ENCODE measurements at regions not wholly inside any gene's neighbourhood (a gene's known extent, or its start where the extent isn't known, plus 50 kb on each side); places are given as distances from the start of the nearest gene placed in this dataset.
"Not testable (repeated sequence)": the region's sequence is repeated elsewhere in the genome, so short reads cannot be mapped to it uniquely, and the experiment has no call there.

DNA sequence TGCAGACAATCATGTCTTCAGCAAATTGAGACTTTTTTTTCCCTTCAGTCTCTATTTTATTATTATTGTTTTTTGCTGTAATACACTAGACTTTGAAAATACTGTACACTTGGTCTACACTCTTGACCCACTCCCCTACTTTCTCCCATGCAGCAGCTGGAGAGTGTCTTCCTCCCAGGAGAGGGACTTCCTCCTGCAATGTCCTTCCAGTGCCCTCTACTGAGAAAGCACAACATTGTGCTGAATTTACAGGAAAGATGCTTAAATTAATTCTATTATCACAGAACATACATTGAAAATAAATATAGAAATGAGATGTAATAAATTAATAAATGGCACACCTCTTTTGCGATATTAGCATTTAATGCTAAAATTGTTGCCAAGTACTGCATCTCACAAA is 411.3 kb downstream of the CCSER2 start:
- no peak for DNase-seq (ENCODE audit: low spot score)
- TF ChIP-seq, protein P1, sequence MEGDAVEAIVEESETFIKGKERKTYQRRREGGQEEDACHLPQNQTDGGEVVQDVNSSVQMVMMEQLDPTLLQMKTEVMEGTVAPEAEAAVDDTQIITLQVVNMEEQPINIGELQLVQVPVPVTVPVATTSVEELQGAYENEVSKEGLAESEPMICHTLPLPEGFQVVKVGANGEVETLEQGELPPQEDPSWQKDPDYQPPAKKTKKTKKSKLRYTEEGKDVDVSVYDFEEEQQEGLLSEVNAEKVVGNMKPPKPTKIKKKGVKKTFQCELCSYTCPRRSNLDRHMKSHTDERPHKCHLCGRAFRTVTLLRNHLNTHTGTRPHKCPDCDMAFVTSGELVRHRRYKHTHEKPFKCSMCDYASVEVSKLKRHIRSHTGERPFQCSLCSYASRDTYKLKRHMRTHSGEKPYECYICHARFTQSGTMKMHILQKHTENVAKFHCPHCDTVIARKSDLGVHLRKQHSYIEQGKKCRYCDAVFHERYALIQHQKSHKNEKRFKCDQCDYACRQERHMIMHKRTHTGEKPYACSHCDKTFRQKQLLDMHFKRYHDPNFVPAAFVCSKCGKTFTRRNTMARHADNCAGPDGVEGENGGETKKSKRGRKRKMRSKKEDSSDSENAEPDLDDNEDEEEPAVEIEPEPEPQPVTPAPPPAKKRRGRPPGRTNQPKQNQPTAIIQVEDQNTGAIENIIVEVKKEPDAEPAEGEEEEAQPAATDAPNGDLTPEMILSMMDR (IDR thresholded peaks at IDR 0.05; ENCODE audit: borderline replicate concordance, control extremely low read depth, extremely low read depth, insufficient read depth, missing control alignments), result no peak
- in situ Hi-C loops (cut with MboI; ENCODE audit: low sequenced_read_pairs, unreplicated experiment), result no loop called here

DNA sequence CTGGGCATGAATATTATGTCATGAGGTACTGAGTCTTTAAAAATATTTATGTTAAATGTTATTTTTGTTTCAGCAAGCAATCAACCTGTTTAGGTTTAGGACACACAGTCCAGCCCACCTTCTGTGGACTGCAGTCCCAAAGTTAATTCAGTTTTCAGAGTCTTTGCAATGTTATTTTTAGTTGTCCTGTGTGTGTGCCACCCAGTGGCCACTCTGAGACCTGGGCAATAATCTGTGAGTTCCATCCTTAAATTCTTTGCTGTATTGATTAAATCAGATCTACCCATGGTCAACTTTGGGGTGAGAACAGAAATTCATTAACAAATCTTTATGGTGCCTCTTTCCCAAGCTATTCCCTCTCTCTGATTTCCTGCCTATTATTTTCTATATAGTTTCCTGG is 415.1 kb downstream of the CCSER2 start:
- in situ Hi-C loops (cut with MboI; ENCODE audit: low sequenced_read_pairs, unreplicated experiment), result no loop called here
- no peak for DNase-seq (ENCODE audit: low spot score)
- TF ChIP-seq, protein P1 (IDR thresholded peaks at IDR 0.05; ENCODE audit: borderline replicate concordance, control extremely low read depth, extremely low read depth, insufficient read depth, missing control alignments), result no peak

DNA sequence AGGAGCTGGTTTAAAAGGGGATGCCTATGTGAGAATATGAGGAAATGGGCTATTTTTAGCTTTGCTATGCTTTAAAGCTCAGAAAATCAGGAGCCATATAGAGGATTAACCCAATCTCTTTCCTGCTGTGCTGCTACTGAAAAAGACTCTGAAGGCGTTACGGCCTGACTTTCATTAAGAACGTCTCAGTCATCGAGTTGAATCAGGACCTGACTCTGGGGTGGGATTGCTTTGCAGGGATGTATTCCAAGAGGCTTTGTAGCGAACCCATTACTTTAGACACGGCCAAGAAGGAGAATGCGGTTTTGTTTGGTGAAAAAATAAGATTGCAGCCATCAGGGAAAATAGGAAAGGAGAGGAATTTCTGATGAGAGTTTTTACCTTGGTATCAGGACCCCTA is 426.9 kb downstream of the CCSER2 start:
- TF ChIP-seq, protein P1 (IDR thresholded peaks at IDR 0.05; ENCODE audit: borderline replicate concordance, control extremely low read depth, extremely low read depth, insufficient read depth, missing control alignments), result no peak
- in situ Hi-C loops (cut with MboI; ENCODE audit: low sequenced_read_pairs, unreplicated experiment), result no loop called here
- no peak for DNase-seq (ENCODE audit: low spot score)

DNA sequence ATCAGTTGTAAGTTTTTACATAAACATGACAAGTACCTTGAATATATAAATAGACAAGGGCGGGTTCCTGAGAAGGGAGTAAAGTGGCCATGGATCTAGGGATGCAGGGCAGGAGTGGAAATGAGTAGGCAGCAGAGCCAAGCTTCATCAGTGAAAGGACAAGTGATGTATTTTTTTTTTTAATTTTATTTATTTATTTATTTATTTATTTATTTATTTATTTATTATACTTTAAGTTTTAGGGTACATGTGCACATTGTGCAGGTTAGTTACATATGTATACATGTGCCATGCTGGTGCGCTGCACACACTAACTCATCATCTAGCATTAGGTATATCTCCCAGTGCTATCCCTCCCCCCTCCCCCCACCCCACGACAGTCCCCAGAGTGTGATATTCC is 428.3 kb downstream of the CCSER2 start:
- DNase-seq (ENCODE audit: low spot score); in situ Hi-C loops (cut with MboI; ENCODE audit: low sequenced_read_pairs, unreplicated experiment): not testable (repeated sequence)

DNA sequence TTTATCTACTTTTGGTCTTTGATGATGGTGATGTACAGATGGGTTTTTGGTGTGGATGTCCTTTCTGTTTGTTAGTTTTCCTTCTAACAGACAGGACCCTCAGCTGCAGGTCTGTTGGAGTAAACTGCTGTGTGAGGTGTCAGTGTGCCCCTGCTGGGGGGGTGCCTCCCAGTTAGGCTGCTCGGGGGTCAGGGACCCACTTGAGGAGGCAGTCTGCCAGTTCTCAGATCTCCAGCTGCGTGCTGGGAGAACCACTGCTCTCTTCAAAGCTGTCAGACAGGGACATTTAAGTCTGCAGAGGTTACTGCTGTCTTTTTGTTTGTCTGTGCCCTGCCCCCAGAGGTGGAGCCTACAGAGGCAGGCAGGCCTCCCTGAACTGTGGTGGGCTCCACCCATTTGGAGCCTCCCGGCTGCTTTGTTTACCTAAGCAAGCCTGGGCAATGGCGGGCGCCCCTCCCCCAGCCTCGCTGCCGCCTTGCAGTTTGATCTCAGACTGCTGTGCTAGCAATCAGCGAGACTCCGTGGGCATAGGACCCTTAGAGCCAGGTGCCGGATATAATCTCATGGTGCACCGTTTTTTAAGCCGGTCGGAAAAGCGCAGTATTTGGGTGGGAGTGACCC is 433.7 kb downstream of the CCSER2 start:
- DNase-seq (ENCODE audit: low spot score); in situ Hi-C loops (cut with MboI; ENCODE audit: low sequenced_read_pairs, unreplicated experiment): not testable (repeated sequence)

DNA sequence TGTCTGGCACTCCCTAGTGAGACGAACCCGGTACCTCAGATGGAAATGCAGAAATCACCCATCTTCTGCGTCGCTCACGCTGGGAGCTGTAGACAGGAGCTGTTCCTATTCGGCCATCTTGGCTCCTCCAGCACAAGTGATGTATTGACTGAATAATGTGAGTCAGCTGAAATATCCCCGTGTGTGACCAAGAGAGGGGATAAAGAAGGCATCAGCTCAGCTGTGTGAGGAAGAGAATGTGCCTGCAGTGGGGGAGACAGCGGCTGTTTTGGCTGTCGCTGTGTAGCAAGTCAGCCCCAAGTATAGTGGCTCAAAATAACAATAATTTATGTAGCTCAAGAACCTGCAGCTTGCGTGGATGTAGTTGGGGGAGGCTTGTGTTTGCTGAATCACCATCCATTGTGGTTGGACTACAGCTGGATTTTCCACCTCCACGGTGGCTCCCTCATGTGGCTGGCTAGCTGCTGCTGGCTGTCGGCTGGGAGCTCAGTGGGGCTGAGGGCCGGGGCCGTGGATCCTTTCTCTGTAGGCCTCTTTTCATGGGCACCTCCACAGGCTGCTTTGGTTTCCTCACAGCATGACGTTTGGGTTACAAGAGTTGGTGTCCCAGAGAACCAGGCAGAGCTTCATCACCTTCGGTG is 434.5 kb downstream of the CCSER2 start:
- no peak for DNase-seq (ENCODE audit: low spot score)
- in situ Hi-C loops (cut with MboI; ENCODE audit: low sequenced_read_pairs, unreplicated experiment), result no loop called here
- TF ChIP-seq, protein P1 (IDR thresholded peaks at IDR 0.05; ENCODE audit: borderline replicate concordance, control extremely low read depth, extremely low read depth, insufficient read depth, missing control alignments), result no peak

DNA sequence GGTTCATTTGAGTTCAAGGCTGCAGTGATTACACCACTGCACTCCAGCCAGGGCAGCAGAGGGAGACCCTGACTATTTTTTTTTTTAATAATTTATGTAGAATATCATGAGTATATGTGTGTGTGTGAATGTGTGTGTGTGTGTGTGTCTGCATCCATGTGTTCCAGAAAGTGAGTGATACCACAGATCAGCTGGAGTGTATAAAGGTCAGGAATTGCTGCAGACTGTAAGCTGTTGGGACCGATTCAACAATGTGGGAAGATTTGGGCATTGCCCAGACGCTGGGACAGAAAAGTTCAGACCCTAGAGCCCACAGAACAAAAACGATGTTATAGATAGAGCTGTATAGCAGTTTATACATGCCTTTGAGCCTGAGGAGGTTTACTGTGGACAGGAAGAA is 435.6 kb downstream of the CCSER2 start:
- TF ChIP-seq, protein P1 (IDR thresholded peaks at IDR 0.05; ENCODE audit: borderline replicate concordance, control extremely low read depth, extremely low read depth, insufficient read depth, missing control alignments), result no peak
- in situ Hi-C loops (cut with MboI; ENCODE audit: low sequenced_read_pairs, unreplicated experiment), result no loop called here

More for the DNA sequence above, 435.6 kb downstream of the CCSER2 start:
- no peak for DNase-seq (ENCODE audit: low spot score)

Measured in GM13976 (cell line).